Stimulated activated naive CD8-positive, alpha-beta T cell treated with anti-CD3 and anti-CD28 coated beads, Interleukin-15, amount 100 ng/mL, for 72 hours (primary cell): ENCODE measurements at regions not wholly inside any gene's neighbourhood (a gene's known extent, or its start where the extent isn't known, plus 50 kb on each side); places are given as distances from the start of the nearest gene placed in this dataset.
A peak's percentile ranks its signal among the peaks of the same experiment; 100 is the strongest.

ENCODE experiments used
- ATAC-seq: fragments of 150-1000 bp; cut with Tn5 transposase; 2 replicates; pipeline ENCODE4 v1.10.0; 2021; ENCODE audit warnings: mild to moderate bottlenecking, moderate library complexity
- DNase-seq, 2 donors: peaks; one replicate each; pipeline ENCODE4 v3.0.0; 2021 to 2022
- H3K27ac Mint-ChIP-seq, 2 donors: one replicate each; pipeline ENCODE4 v1.8.0; 2022; ENCODE audit warnings: mild to moderate bottlenecking in 2 of 2, mixed read lengths in 2 of 2, moderate library complexity in 2 of 2
- H3K27me3 Mint-ChIP-seq: one replicate; pipeline ENCODE4 v1.8.0; 2022; ENCODE audit warnings: mixed read lengths
- H3K4me1 Mint-ChIP-seq: one replicate; pipeline ENCODE4 v1.8.0; 2022; ENCODE audit warnings: mild to moderate bottlenecking, mixed read lengths
- H3K4me3 Mint-ChIP-seq, 2 donors: one replicate each; pipeline ENCODE4 v1.8.0; 2022; ENCODE audit warnings: mild to moderate bottlenecking in 2 of 2, mixed read lengths in 2 of 2, moderate library complexity in 1 of 2
- H3K9me3 Mint-ChIP-seq, 2 donors: one replicate each; pipeline ENCODE4 v1.8.0; 2022; ENCODE audit warnings: mixed read lengths in 2 of 2

DNA sequence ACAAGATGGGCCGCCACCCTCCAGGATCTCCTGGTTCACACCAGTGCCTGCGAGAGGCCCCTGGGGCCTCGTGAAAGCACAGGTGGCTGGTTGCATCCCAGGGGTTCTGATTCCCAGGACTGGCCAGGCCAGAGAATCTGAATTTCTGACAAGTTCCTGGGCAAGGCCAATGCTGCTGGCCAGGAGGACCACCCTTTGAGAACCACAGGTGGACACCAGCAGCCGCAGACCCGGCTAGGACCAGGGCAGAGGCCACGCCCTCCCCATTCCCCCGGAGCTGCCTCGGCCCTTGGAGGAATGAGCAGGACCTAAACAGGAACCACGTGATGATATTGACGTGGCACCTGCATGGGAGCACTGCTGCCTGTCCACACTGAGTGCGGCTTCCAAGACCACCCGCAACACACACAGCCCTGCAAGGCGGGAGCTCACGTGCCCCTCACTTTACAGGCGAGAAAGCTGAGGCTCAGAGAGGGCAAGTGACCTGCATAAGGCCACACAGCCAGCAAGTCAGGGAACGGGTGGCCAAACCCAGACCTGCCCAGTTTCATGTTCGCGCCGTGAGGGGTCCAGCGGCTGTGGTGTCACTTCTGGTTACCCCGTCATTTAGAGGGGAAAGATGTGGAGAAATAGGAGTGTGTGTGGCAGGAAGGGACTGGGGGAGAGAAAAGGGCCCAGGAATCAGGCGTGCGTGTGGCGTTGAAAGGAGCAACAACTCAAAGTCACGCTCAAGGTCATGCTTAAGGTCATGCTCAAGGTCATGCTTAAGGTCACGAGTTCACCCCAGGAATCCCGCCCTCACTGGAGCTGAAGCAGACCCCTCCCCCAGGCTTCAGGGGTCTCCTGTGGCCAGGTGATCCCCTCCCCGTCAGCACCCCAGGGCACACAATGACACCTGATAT lies 105.9 kb upstream of the IER5L start:
- H3K9me3 Mint-ChIP-seq: no peaks in the 10 kb centered on the region
- H3K27ac Mint-ChIP-seq: no peak overlapping the region
- no peak overlapping the region for H3K4me3 Mint-ChIP-seq
- no peak for ATAC-seq
- peak in 1 of 2 donors; percentile 6 for DNase-seq
- H3K27me3 Mint-ChIP-seq: no peaks in the 10 kb centered on the region
- H3K4me1 Mint-ChIP-seq: no peaks in the 10 kb centered on the region

GRCh38 chr9:129283291-129283691 lies 105.2 kb upstream of the IER5L start:
- DNase-seq (peak in 1 of 2 donors; percentile 2), ATAC-seq (no peak)
- no peak overlapping the region for H3K4me3 Mint-ChIP-seq
- no peaks in the 10 kb centered on the region for H3K9me3 Mint-ChIP-seq
- no peaks in the 10 kb centered on the region for H3K4me1 Mint-ChIP-seq
- no peak overlapping the region for H3K27ac Mint-ChIP-seq
- no peaks in the 10 kb centered on the region for H3K27me3 Mint-ChIP-seq

GRCh38 chr9:129282731-129283211 lies 104.7 kb upstream of the IER5L start:
- DNase-seq (peak in 1 of 2 donors; percentile 7), ATAC-seq (no peak)
- H3K9me3 Mint-ChIP-seq: no peaks in the 10 kb centered on the region
- H3K27ac Mint-ChIP-seq: no peak overlapping the region
- no peaks in the 10 kb centered on the region for H3K4me1 Mint-ChIP-seq
- H3K4me3 Mint-ChIP-seq: no peak overlapping the region
- no peaks in the 10 kb centered on the region for H3K27me3 Mint-ChIP-seq

DNA sequence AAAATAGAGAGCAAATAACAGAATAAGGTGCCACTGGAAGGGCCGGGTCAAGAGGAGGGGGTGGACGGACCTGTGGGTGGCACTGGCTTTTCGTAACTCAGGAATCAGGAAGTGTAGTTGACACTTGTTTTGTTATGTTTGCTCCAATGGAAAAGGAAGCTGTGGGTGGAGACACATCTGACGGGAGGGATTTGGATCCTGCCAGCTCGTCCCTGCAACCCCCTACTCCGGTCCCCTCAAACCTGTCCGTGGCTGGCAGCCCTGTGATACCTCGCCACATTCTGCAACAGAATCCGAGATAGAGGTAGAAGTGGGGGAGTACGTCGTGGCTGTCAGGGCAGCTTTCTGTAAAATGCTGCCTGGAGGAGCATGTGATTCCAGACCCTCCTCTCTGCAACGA lies 104.2 kb upstream of the IER5L start:
- Mint-ChIP-seq H3K27me3 (peaks cover 1% of the 10 kb centered on the region), H3K4me1 (peaks cover 2% of the 10 kb centered on the region), H3K4me3 (no peak overlapping the region), H3K27ac (no peak overlapping the region), H3K9me3 (no peaks in the 10 kb centered on the region)
- no peak for ATAC-seq
- DNase-seq: peak in 1 of 2 donors; percentile 5

DNA sequence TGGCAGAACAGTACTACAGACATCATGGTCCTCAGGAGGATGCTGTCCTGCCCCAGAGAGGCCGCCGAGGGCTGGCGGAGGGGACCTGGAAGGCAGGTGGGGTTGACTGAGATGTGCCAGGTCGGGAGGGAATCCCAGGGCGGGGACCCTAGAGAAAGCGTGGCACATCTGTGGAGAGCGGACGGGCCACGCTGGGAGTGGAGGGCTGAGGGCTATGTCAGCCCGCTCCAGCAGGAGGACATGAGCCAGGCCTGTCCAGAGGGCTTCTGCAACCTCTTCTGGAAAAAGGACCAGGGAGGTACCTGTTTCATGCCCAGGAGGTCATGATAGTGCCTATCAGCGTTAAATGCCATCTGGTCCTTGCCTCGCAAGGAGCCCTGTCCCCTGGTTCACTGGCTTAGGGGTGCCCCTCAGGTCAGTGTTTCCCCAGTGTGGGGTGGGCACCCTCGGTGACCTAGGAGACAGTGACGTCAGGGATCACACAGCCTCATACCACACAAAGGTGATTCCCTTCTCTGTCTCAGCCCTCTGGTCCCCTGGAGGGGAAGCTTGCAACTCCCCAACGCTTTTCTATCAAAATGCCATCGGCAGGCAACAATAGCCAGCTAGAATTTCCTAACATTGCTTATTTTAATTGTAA lies 103.6 kb upstream of the IER5L start:
- Mint-ChIP-seq H3K9me3 (no peaks in the 10 kb centered on the region), H3K4me3 (no peak overlapping the region), H3K4me1 (peaks cover 8% of the 10 kb centered on the region), H3K27me3 (peaks cover 8% of the 10 kb centered on the region), H3K27ac (no peak overlapping the region)
- ATAC-seq: no peak
- peak in 1 of 2 donors; percentile 7 for DNase-seq

GRCh38 chr9:129280623-129281271 lies 102.7 kb upstream of the IER5L start:
- Mint-ChIP-seq H3K4me1 (peaks cover 10% of the 10 kb centered on the region), H3K27ac (peak overlapping the region in 1 of 2 donors; percentile 27), H3K4me3 (no peak overlapping the region), H3K27me3 (peaks cover 13% of the 10 kb centered on the region), H3K9me3 (no peaks in the 10 kb centered on the region)
- ATAC-seq: no peak
- peak in 1 of 2 donors; percentile 9 for DNase-seq

DNA sequence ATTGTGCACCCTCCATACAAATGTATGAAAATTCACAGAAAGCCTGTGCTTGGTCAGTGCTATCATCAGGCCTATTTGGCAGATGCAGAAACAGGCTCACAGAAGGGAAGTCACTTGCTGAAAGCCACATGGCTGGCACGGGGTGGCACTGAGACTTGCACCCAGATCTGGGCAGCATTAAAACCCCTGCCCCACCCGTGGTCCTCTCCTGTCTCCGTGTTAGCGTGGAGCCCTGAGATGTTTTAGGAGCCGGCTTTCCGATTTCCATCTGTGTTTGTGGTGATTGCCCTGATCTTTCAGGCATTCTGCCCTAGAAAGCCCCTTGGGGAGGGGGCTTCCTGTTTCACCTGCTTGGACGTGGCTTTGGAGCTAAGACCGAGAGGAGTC lies 102.2 kb upstream of the IER5L start:
- H3K27me3 Mint-ChIP-seq: peaks cover 13% of the 10 kb centered on the region
- no peaks in the 10 kb centered on the region for H3K9me3 Mint-ChIP-seq
- H3K4me3 Mint-ChIP-seq: no peak overlapping the region
- ATAC-seq (no peak), DNase-seq (peak in 1 of 2 donors; percentile 4)
- peaks cover 10% of the 10 kb centered on the region for H3K4me1 Mint-ChIP-seq
- H3K27ac Mint-ChIP-seq: no peak overlapping the region

- H3K27ac Mint-ChIP-seq: peak overlapping the region in 1 of 2 donors; percentile 91
These were observed 100.6 kb upstream of the IER5L start for GRCh38 chr9:129278391-129279237.

GRCh38 chr9:129276486-129277230 lies 98.6 kb upstream of the IER5L start:
- H3K27ac Mint-ChIP-seq: peak overlapping the region in 1 of 2 donors; percentile 19

More at GRCh38 chr9:129278391-129279237, 100.6 kb upstream of the IER5L start:
- H3K27me3 Mint-ChIP-seq: peaks cover 13% of the 10 kb centered on the region
- H3K4me1 Mint-ChIP-seq: peaks cover 10% of the 10 kb centered on the region
- no peak for ATAC-seq
- no peak overlapping the region for H3K4me3 Mint-ChIP-seq
- H3K9me3 Mint-ChIP-seq: no peaks in the 10 kb centered on the region
- peak in 1 of 2 donors; percentile 5 for DNase-seq

DNA sequence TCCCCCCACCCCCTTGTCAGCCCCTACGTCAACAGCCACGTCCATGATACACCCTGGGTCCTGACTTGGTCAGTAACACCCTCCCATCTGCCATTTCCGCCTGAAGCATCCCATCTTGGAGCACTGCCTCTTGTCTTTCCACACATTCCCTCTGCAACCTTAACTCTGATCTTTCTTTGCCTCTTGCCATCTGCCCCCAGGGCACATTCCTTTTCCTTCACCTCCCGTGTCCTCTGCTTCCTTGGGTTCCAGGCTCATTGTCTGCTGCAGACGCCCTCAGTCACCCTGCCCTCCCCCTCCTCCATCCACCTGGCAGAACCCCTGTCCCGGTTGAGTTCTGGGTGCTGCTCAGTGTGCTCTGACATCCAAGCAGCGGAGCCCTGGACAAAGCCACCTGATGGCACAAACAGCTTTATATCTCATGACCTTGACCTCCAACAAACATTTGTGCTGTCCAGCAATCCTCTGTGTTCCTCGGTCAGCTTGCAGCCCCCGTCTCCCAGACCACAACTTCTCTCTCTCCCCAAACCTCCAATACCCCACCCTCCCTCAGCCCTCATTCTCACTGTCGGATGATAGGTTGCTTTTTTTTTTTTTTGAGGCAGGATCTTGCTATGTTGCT lies 97.7 kb upstream of the IER5L start:
- Mint-ChIP-seq H3K4me1 (peaks cover 33% of the 10 kb centered on the region), H3K27me3 (peaks cover 13% of the 10 kb centered on the region), H3K27ac (peak overlapping the region in 1 of 2 donors; percentile 51), H3K9me3 (no peaks in the 10 kb centered on the region), H3K4me3 (no peak overlapping the region)
- no peak for DNase-seq
- ATAC-seq: no peak

More at GRCh38 chr9:129276486-129277230, 98.6 kb upstream of the IER5L start:
- Mint-ChIP-seq H3K4me1 (peaks cover 24% of the 10 kb centered on the region), H3K9me3 (no peaks in the 10 kb centered on the region), H3K27me3 (peaks cover 13% of the 10 kb centered on the region), H3K4me3 (no peak overlapping the region)
- DNase-seq (no peak), ATAC-seq (no peak)

- H3K4me1 Mint-ChIP-seq: peaks cover 44% of the 10 kb centered on the region
- peaks cover 13% of the 10 kb centered on the region for H3K27me3 Mint-ChIP-seq
- DNase-seq: no peak
- no peaks in the 10 kb centered on the region for H3K9me3 Mint-ChIP-seq
- H3K4me3 Mint-ChIP-seq: no peak overlapping the region
- no peak overlapping the region for H3K27ac Mint-ChIP-seq
- ATAC-seq: no peak
These were observed 96.1 kb upstream of the IER5L start for GRCh38 chr9:129273941-129274684.

GRCh38 chr9:129273136-129273895 lies 95.3 kb upstream of the IER5L start:
- peak; percentile 8 for ATAC-seq
- H3K27me3 Mint-ChIP-seq: peaks cover 13% of the 10 kb centered on the region

More at GRCh38 chr9:129273136-129273895, 95.3 kb upstream of the IER5L start:
- no peak overlapping the region for H3K4me3 Mint-ChIP-seq
- no peaks in the 10 kb centered on the region for H3K9me3 Mint-ChIP-seq
- H3K4me1 Mint-ChIP-seq: peaks cover 50% of the 10 kb centered on the region
- H3K27ac Mint-ChIP-seq: no peak overlapping the region
- peak in 1 of 2 donors; percentile 27 for DNase-seq
